HepG2 (cell line): ENCODE measurements at regions not wholly inside any gene's neighbourhood (a gene's known extent, or its start where the extent isn't known, plus 50 kb on each side); places are given as distances from the start of the nearest gene placed in this dataset.
A peak's percentile ranks its signal among the peaks of the same experiment; 100 is the strongest.

Source experiments
- ATAC-seq: fragments of 200-7000 bp; cut with Tn5 transposase; 3 replicates; pipeline ENCODE4 v1.9.1; 2020; ENCODE audit warnings: mild to moderate bottlenecking, moderate library complexity
- BruUV-seq: library from RNA; stranded (reverse); fragments of 400-500 nt; replicated peaks from 2 replicates; lab custom pipeline; 2021; lab: Mats Ljungman, UMichigan
- CTCF ChIA-PET: fragments of 300-600 bp; formaldehyde crosslinking; extraction: SDS; loops from one replicate; lab custom pipeline; 2021; ENCODE audit warnings: low total read pairs, inconsistent platforms, low intra/inter-chr PET ratio; lab: Yijun Ruan, JAX
- POLR2A ChIA-PET: fragments of 350-600 bp; sonication (Branson Sonifier 250); formaldehyde crosslinking; loops from one replicate; lab custom pipeline; 2020; ENCODE audit warnings: antibody characterized with exemption, inconsistent platforms; lab: Yijun Ruan, JAX
- DNase-seq: peaks from one replicate; pipeline ENCODE4 v3.0.0-alpha.2; 2015; ENCODE audit warnings: low spot score
- FAIRE-seq: peaks from 3 replicates; lab custom pipeline; 2011; peaks lifted over from hg19 to GRCh38; lab: Jason Lieb, UNC
- H2AFZ ChIP-seq: one replicate; pipeline ENCODE4 v1.6.1; 2011; ENCODE audit warnings: low read length, inconsistent platforms
- H3K27ac ChIP-seq: fragments of 300-600 bp; 3 replicates; pipeline ENCODE4 v1.8.0; 2011; ENCODE audit warnings: mixed run types, mild to moderate bottlenecking, mixed read lengths, low read length, inconsistent platforms; ENCODE audit not compliant: insufficient read depth; ENCODE audit errors: extremely low read length
- H3K27me3 ChIP-seq, 2 experiments: fragments of 200-600 bp in 1 of 2; 2 replicates in 1 of 2; 3 replicates in 1 of 2; pipeline versions ENCODE4 v1.6.0 to v1.8.0; 2011; ENCODE audit warnings: low read length in 2 of 2, mild to moderate bottlenecking in 2 of 2, moderate library complexity in 2 of 2, inconsistent platforms in 1 of 2; ENCODE audit not compliant: insufficient read depth in 2 of 2, control insufficient read depth in 1 of 2
- H3K36me3 ChIP-seq, 2 experiments: fragments of 200-600 bp in 1 of 2; replicated peaks in 1 of 2; 2 replicates in 1 of 2; 3 replicates in 1 of 2; pipeline versions ENCODE4 v1.5.1 to v1.8.0; 2011; ENCODE audit warnings: low read length in 2 of 2, inconsistent platforms in 1 of 2; ENCODE audit not compliant: insufficient read depth in 2 of 2, control insufficient read depth in 1 of 2
- H3K4me1 ChIP-seq: 2 replicates; pipeline ENCODE4 v1.5.1; 2012; ENCODE audit warnings: low read length, inconsistent platforms; ENCODE audit not compliant: insufficient read depth
- H3K4me2 ChIP-seq: 2 replicates; pipeline ENCODE4 v1.6.0; 2011; ENCODE audit warnings: low read depth, low read length, inconsistent platforms
- H3K4me3 ChIP-seq, 3 experiments: fragments of 200-600 bp in 1 of 3; sonication (generic), shearing (Covaris generic) in 1 of 3; replicated peaks in 1 of 3; 2 replicates each; pipeline ENCODE4 v1.5.1; 2011 to 2016; ENCODE audit warnings: low read length in 3 of 3, inconsistent platforms in 2 of 3, low read depth in 2 of 3, mild to moderate bottlenecking in 2 of 3, control low read depth in 1 of 3, mixed read lengths in 1 of 3; ENCODE audit not compliant: insufficient read depth in 1 of 3
- H3K79me2 ChIP-seq: one replicate; pipeline ENCODE4 v1.6.1; 2011; ENCODE audit warnings: low read length, inconsistent platforms; ENCODE audit not compliant: insufficient read depth
- H3K9ac ChIP-seq: 2 replicates; pipeline ENCODE4 v1.6.0; 2011; ENCODE audit warnings: mild to moderate bottlenecking, low read depth, low read length, inconsistent platforms; ENCODE audit not compliant: insufficient read depth
- H3K9me3 ChIP-seq: 2 replicates; pipeline ENCODE4 v1.5.1; 2012; ENCODE audit warnings: mild to moderate bottlenecking, low read length
- H4K20me1 ChIP-seq: 2 replicates; pipeline ENCODE4 v1.6.0; 2011; ENCODE audit warnings: inconsistent platforms, mild to moderate bottlenecking, low read length, moderate library complexity; ENCODE audit not compliant: insufficient read depth
- ATF4 ChIP-seq, 2 experiments: fragments of 450-650 bp in 1 of 2; sonication (generic) in 1 of 2; formaldehyde crosslinking; IDR thresholded peaks; 2 replicates each; pipeline versions ENCODE4 v1.5.0 to v1.8.0; 2020 to 2022; ENCODE audit warnings: mild to moderate bottlenecking in 1 of 2, missing genetic modification reagents in 1 of 2
- BCL6 ChIP-seq: IDR thresholded peaks from 2 replicates; pipeline ENCODE4 v1.6.1; 2016; ENCODE audit warnings: missing genetic modification reagents, missing compliant biosample characterization
- CEBPB ChIP-seq: IDR thresholded peaks from 2 replicates; pipeline ENCODE4 v1.6.1; 2011; ENCODE audit warnings: low read depth, low read length, improper control_type of control experiment, borderline replicate concordance
- CEBPG ChIP-seq: IDR thresholded peaks from 2 replicates; pipeline ENCODE4 v1.6.1; 2016
- GTF2F1 ChIP-seq: fragments of 150-350 bp; IDR thresholded peaks from 2 replicates; pipeline ENCODE4 v1.6.1; 2014; ENCODE audit warnings: low read length
- KAT7 ChIP-seq: IDR thresholded peaks from 2 replicates; pipeline ENCODE4 v1.6.1; 2018; ENCODE audit warnings: borderline replicate concordance, missing compliant biosample characterization
- MTF1 ChIP-seq: sonication (generic); formaldehyde crosslinking; IDR thresholded peaks from 2 replicates; pipeline ENCODE4 v1.5.0; 2020; ENCODE audit warnings: missing genetic modification reagents
- PCBP1 ChIP-seq: fragments of 200-400 bp; formaldehyde crosslinking; IDR thresholded peaks from 2 replicates; pipeline ENCODE4 v1.6.1; 2017; ENCODE audit warnings: mild to moderate bottlenecking, low read depth, low read length, borderline replicate concordance
- TBX2 ChIP-seq: sonication (generic); formaldehyde crosslinking; IDR thresholded peaks from 2 replicates; pipeline ENCODE4 v1.5.0; 2020; ENCODE audit warnings: missing genetic modification reagents, mild to moderate bottlenecking, borderline replicate concordance
- WIZ ChIP-seq: sonication (generic); formaldehyde crosslinking; IDR thresholded peaks from 2 replicates; pipeline ENCODE4 v1.5.1; 2020; ENCODE audit warnings: mild to moderate bottlenecking, missing genetic modification reagents
- ZMYM2 ChIP-seq: sonication (generic); formaldehyde crosslinking; IDR thresholded peaks from 2 replicates; pipeline ENCODE4 v1.8.0; 2022; ENCODE audit warnings: mild to moderate bottlenecking, missing genetic modification reagents
- WGBS: methylation state at CpG from one replicate; pipeline ENCODE4 v1.1.6; 2017; ENCODE audit warnings: low lambda C conversion rate; 5-methylcytosine and 5-hydroxymethylcytosine counted together
- in situ Hi-C: cut with HindIII; loops from 2 replicates; pipeline ENCODE4 v1.10.0; 2017; ENCODE audit warnings: low pct_unique_long_range_greater_than_20kb; ENCODE audit not compliant: extremely low pct_ligation_motif_present
- intact Hi-C: fragments of 100-400 bp; cut with micrococcal nuclease; formaldehyde crosslinking; loops from one replicate; pipeline ENCODE4 v1.10.0; 2022; ENCODE audit not compliant: unreplicated experiment

GRCh38 chr13:53137779-53138178, 109.2 kb downstream of the OLFM4 start:
- intact Hi-C loops (no loop called here), in situ Hi-C loops (loop anchor here (25.0 kb wide), 1 partner anchor 525 kb away; no protein-coding TSS in a partner anchor)
- Histone ChIP-seq H2AFZ (no peak overlapping the region), H3K9me3 (no peaks in the 10 kb centered on the region), H3K4me2 (no peak overlapping the region), H3K27ac (no peak overlapping the region), H3K79me2 (no peaks in the 10 kb centered on the region), H3K27me3 (no peaks in the 10 kb centered on the region), H4K20me1 (no peaks in the 10 kb centered on the region), H3K9ac (no peak overlapping the region), H3K4me3 (no peak overlapping the region), H3K36me3 (no peaks in the 10 kb centered on the region), H3K4me1 (peaks cover 13% of the 10 kb centered on the region; the same call in 1 of the 2 replicates)
- no TSS peak for BruUV-seq
- WGBS: 0% methylated on average over 1 of the region's 1 CpG
- TF ChIP-seq CEBPB (peak; percentile 65; the same call in 1 of the 2 replicates), TBX2 (no peak)
- FAIRE-seq (no peak), ATAC-seq (no peak), DNase-seq (no peak)
- CTCF ChIA-PET: no interaction called here
- POLR2A ChIA-PET: no interaction called here

GRCh38 chr13:53138376-53139036, 109.9 kb downstream of the OLFM4 start:
- no peak for FAIRE-seq
- no peak for DNase-seq
- Histone ChIP-seq H3K9ac (no peak overlapping the region), H3K4me3 (no peak overlapping the region), H3K27ac (no peak overlapping the region), H3K9me3 (no peaks in the 10 kb centered on the region), H4K20me1 (no peaks in the 10 kb centered on the region), H3K4me1 (peaks cover 13% of the 10 kb centered on the region; the same call in 1 of the 2 replicates), H3K36me3 (no peaks in the 10 kb centered on the region), H3K79me2 (no peaks in the 10 kb centered on the region), H3K27me3 (no peaks in the 10 kb centered on the region), H3K4me2 (no peak overlapping the region), H2AFZ (no peak overlapping the region)
- no peak for TF ChIP-seq ATF4 (CRISPR knock-in tag; IDR thresholded peaks at IDR 0.05)
- TF ChIP-seq MTF1 (CRISPR knock-in tag): no peak
- no peak for TF ChIP-seq ZMYM2 (CRISPR knock-in tag)
- TF ChIP-seq PCBP1: no peak
- no peak for TF ChIP-seq BCL6 (CRISPR knock-in tag)
- TF ChIP-seq KAT7: no peak
- TF ChIP-seq WIZ (CRISPR knock-in tag): no peak
- TF ChIP-seq CEBPG (CRISPR knock-in tag): no peak
- no peak for TF ChIP-seq GTF2F1
- POLR2A ChIA-PET: no interaction called here
- in situ Hi-C loops (loop anchor here (25.0 kb wide), 1 partner anchor 526 kb away; no protein-coding TSS in a partner anchor), intact Hi-C loops (no loop called here)
- BruUV-seq: no TSS peak
- CTCF ChIA-PET: no interaction called here
- no peak for ATAC-seq
- WGBS: 63% methylated on average over 14 of the region's 14 CpGs
